BJ (cell line): ENCODE measurements at regions not wholly inside any gene's neighbourhood (a gene's known extent, or its start where the extent isn't known, plus 50 kb on each side); places are given as distances from the start of the nearest gene placed in this dataset.

Experiments
- CTCF ChIA-PET: fragments of 350-600 bp; formaldehyde crosslinking; extraction: SDS; loops from one replicate; lab custom pipeline; 2021; ENCODE audit warnings: antibody characterized with exemption, inconsistent platforms; lab: Yijun Ruan, JAX
- POLR2A ChIA-PET: fragments of 300-600 bp; sonication (Branson Sonifier 250); formaldehyde crosslinking; extraction: SDS; loops from one replicate; lab custom pipeline; 2021; ENCODE audit warnings: antibody characterized with exemption; lab: Charles Lee
- DNase-seq: peaks from one replicate; pipeline ENCODE4 v3.0.0-alpha.2; 2011; ENCODE audit warnings: low read depth
- H3K27me3 ChIP-seq: 2 replicates; pipeline ENCODE4 v1.6.0; 2011; ENCODE audit warnings: low read length; ENCODE audit not compliant: control insufficient read depth, insufficient read depth
- H3K36me3 ChIP-seq: 2 replicates; pipeline ENCODE4 v1.5.1; 2011; ENCODE audit warnings: low read length; ENCODE audit not compliant: control insufficient read depth, insufficient read depth
- H3K4me3 ChIP-seq: 2 replicates; pipeline ENCODE4 v1.5.1; 2011; ENCODE audit warnings: low read depth, mild to moderate bottlenecking, control low read depth, low read length
- CTCF ChIP-seq: IDR thresholded peaks from 2 replicates; pipeline ENCODE4 v1.5.1; 2011; ENCODE audit warnings: low read depth, mild to moderate bottlenecking, control low read depth, inconsistent platforms, low read length, moderate library complexity; ENCODE audit not compliant: insufficient read depth

- Histone ChIP-seq H3K4me3 (no peak overlapping the region), H3K36me3 (no peaks in the 10 kb centered on the region)
- CTCF ChIA-PET, result no interaction called here
Measured at GRCh38 chr11:116244889-116245288, 527.9 kb downstream of the BUD13 start.

DNA sequence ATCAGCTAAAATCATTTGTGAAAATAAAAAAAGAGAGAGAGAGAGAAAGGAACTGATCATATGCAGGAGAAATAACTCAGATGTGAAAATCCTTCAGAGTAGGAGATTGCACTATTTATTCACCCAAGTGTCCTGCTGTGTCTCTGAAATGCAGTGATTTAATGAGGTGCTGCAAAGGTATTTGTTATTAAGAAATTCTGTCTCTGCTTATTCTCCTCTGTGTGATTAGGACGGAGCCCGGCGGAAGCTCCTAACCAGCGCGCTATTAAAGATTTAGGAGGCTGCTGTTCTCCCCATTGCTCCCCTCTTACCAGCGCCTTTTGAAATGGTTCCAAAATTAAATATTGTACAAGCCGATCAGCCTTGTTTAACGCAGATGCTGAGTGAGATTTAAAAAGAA is 528.3 kb downstream of the BUD13 start:
- no peak for DNase-seq
- H3K27me3 ChIP-seq, result no peaks in the 10 kb centered on the region
- POLR2A ChIA-PET, result no interaction called here
- H3K36me3 ChIP-seq, result no peaks in the 10 kb centered on the region
- CTCF ChIA-PET, result no interaction called here
- TF ChIP-seq CTCF, result no peak
- H3K4me3 ChIP-seq, result no peak overlapping the region

More at GRCh38 chr11:116244889-116245288, 527.9 kb downstream of the BUD13 start:
- no peaks in the 10 kb centered on the region for H3K27me3 ChIP-seq
- TF ChIP-seq CTCF, result no peak
- POLR2A ChIA-PET, result no interaction called here
- DNase-seq, result no peak

DNA sequence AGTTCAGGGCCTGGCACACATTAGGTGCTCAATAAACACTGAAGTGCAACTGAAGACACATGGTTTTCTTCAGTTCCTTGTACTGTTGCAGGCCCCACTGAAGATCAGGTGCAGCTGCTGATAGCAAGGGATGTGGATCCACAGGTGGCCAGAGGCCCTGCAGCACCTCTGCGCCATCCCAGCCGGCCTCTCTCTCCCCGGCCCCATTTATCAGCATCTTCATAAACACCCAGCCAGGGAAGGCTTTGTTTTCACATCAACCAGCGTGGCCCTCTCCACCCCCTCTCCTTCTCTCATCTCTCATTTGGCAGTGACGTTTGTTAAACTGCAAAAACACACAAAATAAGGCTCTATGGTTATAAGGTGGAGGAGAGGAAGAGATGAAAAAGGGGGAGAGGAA is 528.8 kb downstream of the BUD13 start:
- Histone ChIP-seq H3K4me3 (no peak overlapping the region), H3K36me3 (no peaks in the 10 kb centered on the region), H3K27me3 (no peaks in the 10 kb centered on the region)
- ChIA-PET POLR2A (no interaction called here), CTCF (interaction anchor here (1.0 kb wide), 1 partner anchor 13 kb away, joined by 3 read pairs; no protein-coding TSS in a partner anchor)
- DNase-seq, result no peak
- TF ChIP-seq CTCF, result no peak

DNA sequence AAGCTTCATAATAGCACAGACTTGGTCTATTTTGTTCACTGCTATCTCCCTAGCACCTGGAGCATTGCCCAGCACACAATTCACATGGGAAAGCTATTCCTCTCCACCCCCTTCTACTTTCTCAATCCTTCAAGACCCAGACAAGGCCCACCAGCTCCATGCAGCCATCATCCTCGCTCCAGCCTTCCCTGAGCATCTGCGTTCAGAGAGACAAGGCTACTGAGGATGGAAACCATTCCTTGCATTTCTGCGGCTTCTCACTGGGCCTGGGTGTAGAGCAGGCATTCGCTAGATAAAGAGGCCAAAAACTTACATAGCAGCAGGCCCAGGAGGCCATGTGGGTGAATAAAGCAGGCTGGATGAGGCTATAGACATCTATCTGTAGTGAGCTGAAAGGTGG is 530.8 kb downstream of the BUD13 start:
- no peaks in the 10 kb centered on the region for H3K27me3 ChIP-seq
- TF ChIP-seq CTCF, result no peak
- no peak overlapping the region for H3K4me3 ChIP-seq
- CTCF ChIA-PET, result no interaction called here
- no peak for DNase-seq
- POLR2A ChIA-PET, result no interaction called here
- H3K36me3 ChIP-seq, result no peaks in the 10 kb centered on the region

- ChIA-PET CTCF (no interaction called here), POLR2A (no interaction called here)
- H3K27me3 ChIP-seq, result no peaks in the 10 kb centered on the region
- DNase-seq, result no peak
- no peak overlapping the region for H3K4me3 ChIP-seq
- no peak for TF ChIP-seq CTCF
- H3K36me3 ChIP-seq, result no peaks in the 10 kb centered on the region
Measured at GRCh38 chr11:116240710-116241109, 532.1 kb downstream of the BUD13 start.
